ENCODE measurements at regions not wholly inside any gene's neighbourhood (a gene's known extent, or its start where the extent isn't known, plus 50 kb on each side); places are given as distances from the start of the nearest gene placed in this dataset.

DNA sequence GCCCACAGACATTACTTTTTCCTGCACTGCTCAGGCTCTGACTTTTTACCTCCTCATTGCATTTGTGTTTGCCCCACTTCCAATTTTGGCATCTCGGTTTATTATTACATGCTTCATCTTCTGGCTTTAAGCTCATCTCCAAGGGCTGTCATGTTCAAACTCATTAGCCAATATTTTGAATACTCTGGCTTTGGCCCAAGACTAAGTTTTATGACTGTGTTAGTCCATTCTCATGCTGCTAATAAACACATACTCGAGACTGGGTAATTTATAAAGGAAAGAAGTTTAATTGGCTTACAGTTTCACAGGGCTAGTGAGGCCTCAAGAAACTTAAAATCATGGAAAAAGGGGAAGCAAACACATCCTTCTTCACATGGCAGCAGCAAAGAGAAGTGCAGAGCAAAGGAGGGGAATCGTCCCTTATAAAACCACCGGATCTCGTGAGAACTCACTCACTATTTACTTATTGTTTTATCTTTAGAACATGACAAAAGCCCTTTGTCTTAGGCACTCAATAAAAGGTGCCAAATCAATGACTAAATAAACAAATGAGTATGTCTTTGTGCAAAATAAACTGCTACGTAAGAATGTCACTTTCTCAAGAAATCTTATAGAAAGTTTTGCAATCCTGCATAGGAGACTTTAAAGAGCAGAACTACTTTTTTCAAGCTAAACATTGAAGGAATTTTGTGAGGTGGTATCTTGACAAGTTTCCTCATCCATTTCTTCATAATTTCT lies 233.4 kb upstream of the SPRY2 start:
- no TSS peak for BruUV-seq (replicated peaks)
- Histone ChIP-seq H3K4me2 (ENCODE audit: low read length) (no peak overlapping the region), H3K4me1 (ENCODE audit: insufficient read depth, low read length, poor library complexity, severe bottlenecking) (no peaks in the 10 kb centered on the region), H3K4me3 (ENCODE audit: low read depth, low read length, poor library complexity, severe bottlenecking) (no peak overlapping the region), H3K36me3 (ENCODE audit: insufficient read depth, low read length) (no peaks in the 10 kb centered on the region), H3K27ac (ENCODE audit: low read depth, low read length, poor library complexity, severe bottlenecking) (no peak overlapping the region), H3K79me2 (ENCODE audit: insufficient read depth, low read depth, low read length) (no peaks in the 10 kb centered on the region), H2AFZ (ENCODE audit: low read length) (no peak overlapping the region), H3K9me2 (ENCODE audit: insufficient read depth, low read length) (no peaks in the 10 kb centered on the region), H4K20me1 (ENCODE audit: insufficient read depth, low read length) (no peaks in the 10 kb centered on the region), H3K9me3 (ENCODE audit: low read length) (no peaks in the 10 kb centered on the region)
- POLR2A ChIA-PET = no interaction called here
- TF ChIP-seq EZH2phosphoT487 (IDR thresholded peaks at IDR 0.05; ENCODE audit: borderline replicate concordance, low read depth, low read length) = no peak
- TF ChIP-seq, protein P1, sequence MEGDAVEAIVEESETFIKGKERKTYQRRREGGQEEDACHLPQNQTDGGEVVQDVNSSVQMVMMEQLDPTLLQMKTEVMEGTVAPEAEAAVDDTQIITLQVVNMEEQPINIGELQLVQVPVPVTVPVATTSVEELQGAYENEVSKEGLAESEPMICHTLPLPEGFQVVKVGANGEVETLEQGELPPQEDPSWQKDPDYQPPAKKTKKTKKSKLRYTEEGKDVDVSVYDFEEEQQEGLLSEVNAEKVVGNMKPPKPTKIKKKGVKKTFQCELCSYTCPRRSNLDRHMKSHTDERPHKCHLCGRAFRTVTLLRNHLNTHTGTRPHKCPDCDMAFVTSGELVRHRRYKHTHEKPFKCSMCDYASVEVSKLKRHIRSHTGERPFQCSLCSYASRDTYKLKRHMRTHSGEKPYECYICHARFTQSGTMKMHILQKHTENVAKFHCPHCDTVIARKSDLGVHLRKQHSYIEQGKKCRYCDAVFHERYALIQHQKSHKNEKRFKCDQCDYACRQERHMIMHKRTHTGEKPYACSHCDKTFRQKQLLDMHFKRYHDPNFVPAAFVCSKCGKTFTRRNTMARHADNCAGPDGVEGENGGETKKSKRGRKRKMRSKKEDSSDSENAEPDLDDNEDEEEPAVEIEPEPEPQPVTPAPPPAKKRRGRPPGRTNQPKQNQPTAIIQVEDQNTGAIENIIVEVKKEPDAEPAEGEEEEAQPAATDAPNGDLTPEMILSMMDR (conservative IDR thresholded peaks at IDR 0.05; ENCODE audit: low read length) = no peak
- CTCF ChIA-PET (ENCODE audit: unreplicated experiment) = no interaction called here
- DNase-seq (ENCODE audit: low spot score) = no peak
- intact Hi-C loops (cut with micrococcal nuclease; ENCODE audit: unreplicated experiment) = no loop called here

DNA sequence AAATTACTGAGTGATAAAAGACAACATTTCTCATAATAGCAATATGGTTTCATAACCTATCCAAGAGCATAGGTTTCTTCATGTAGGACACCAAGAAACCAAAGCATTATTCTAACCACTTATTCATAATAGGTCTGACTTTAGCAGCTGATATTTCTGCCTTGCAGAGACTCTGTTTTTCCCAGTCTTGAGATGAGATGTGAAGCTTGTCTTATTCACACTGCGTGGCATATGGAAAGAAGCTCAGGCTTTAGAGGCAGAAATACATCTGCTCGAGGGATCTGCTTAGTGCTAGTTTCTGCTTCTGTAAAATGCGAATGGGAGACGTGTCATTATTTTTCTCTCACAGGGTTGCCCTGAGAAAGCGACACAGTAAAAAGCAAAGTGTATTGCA lies 232.0 kb upstream of the SPRY2 start:
- Histone ChIP-seq H3K9me3 (ENCODE audit: low read length) (no peaks in the 10 kb centered on the region), H3K79me2 (ENCODE audit: insufficient read depth, low read depth, low read length) (no peaks in the 10 kb centered on the region), H3K4me2 (ENCODE audit: low read length) (no peak overlapping the region), H3K36me3 (ENCODE audit: insufficient read depth, low read length) (no peaks in the 10 kb centered on the region), H3K4me3 (ENCODE audit: low read depth, low read length, poor library complexity, severe bottlenecking) (no peak overlapping the region), H3K9me2 (ENCODE audit: insufficient read depth, low read length) (no peaks in the 10 kb centered on the region), H2AFZ (ENCODE audit: low read length) (no peak overlapping the region), H3K4me1 (ENCODE audit: insufficient read depth, low read length, poor library complexity, severe bottlenecking) (no peaks in the 10 kb centered on the region), H4K20me1 (ENCODE audit: insufficient read depth, low read length) (no peaks in the 10 kb centered on the region), H3K27ac (ENCODE audit: low read depth, low read length, poor library complexity, severe bottlenecking) (no peak overlapping the region)
- ChIA-PET POLR2A (interaction anchor here (0.8 kb wide), 1 partner anchor 33 kb away, joined by 3 read pairs; no protein-coding TSS in a partner anchor), CTCF (ENCODE audit: unreplicated experiment) (no interaction called here)
- BruUV-seq (replicated peaks) = no TSS peak
- no peak for TF ChIP-seq EZH2phosphoT487 (IDR thresholded peaks at IDR 0.05; ENCODE audit: borderline replicate concordance, low read depth, low read length)
- TF ChIP-seq, protein P1 (conservative IDR thresholded peaks at IDR 0.05; ENCODE audit: low read length) = no peak
- DNase-seq (ENCODE audit: low spot score) = no peak
- intact Hi-C loops (cut with micrococcal nuclease; ENCODE audit: unreplicated experiment) = no loop called here

DNA sequence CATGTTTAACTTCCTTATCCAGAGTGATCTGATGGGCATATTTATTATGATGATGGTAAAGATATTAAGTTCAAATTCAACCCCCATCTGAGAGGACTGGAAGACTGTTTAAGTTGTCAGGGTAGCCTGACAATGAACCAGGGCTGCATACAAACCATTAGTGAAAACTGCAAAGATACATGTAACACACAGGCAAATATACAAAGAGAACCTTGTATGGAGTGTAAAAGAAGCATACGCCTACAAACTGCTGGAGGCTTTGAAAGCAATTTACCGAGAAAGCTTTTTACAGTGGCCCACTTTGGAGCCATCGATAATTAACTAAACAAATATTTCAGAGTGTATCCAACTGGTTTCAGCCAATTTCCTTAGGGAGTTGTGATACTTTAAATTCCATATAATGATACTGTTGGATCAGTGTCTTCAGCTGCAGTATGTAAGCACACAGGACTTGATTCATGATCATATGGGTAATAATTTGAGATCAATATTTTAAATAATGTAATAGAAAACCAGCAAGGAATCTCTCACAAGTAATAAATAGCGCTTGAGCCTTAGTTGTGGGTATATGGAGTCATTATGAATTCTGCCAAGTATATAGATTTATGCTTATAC lies 231.5 kb upstream of the SPRY2 start:
- Histone ChIP-seq H3K4me1 (ENCODE audit: insufficient read depth, low read length, poor library complexity, severe bottlenecking) (no peaks in the 10 kb centered on the region), H4K20me1 (ENCODE audit: insufficient read depth, low read length) (no peaks in the 10 kb centered on the region), H3K4me2 (ENCODE audit: low read length) (no peak overlapping the region), H3K27ac (ENCODE audit: low read depth, low read length, poor library complexity, severe bottlenecking) (no peak overlapping the region), H3K9me2 (ENCODE audit: insufficient read depth, low read length) (no peaks in the 10 kb centered on the region), H3K79me2 (ENCODE audit: insufficient read depth, low read depth, low read length) (no peaks in the 10 kb centered on the region), H3K9me3 (ENCODE audit: low read length) (no peaks in the 10 kb centered on the region), H3K36me3 (ENCODE audit: insufficient read depth, low read length) (no peaks in the 10 kb centered on the region), H2AFZ (ENCODE audit: low read length) (no peak overlapping the region), H3K4me3 (ENCODE audit: low read depth, low read length, poor library complexity, severe bottlenecking) (no peak overlapping the region)
- ChIA-PET POLR2A (no interaction called here), CTCF (ENCODE audit: unreplicated experiment) (no interaction called here)
- BruUV-seq (replicated peaks) = no TSS peak
- DNase-seq (ENCODE audit: low spot score) = no peak
- TF ChIP-seq, protein P1 (conservative IDR thresholded peaks at IDR 0.05; ENCODE audit: low read length) = no peak
- no peak for TF ChIP-seq EZH2phosphoT487 (IDR thresholded peaks at IDR 0.05; ENCODE audit: borderline replicate concordance, low read depth, low read length)
- intact Hi-C loops (cut with micrococcal nuclease; ENCODE audit: unreplicated experiment) = no loop called here
